GM19324 (cell line): ENCODE measurements at regions not wholly inside any gene's neighbourhood (a gene's known extent, or its start where the extent isn't known, plus 50 kb on each side); places are given as distances from the start of the nearest gene placed in this dataset.
"Not testable (repeated sequence)": the region's sequence is repeated elsewhere in the genome, so short reads cannot be mapped to it uniquely, and the experiment has no call there.

Source experiments
- ATAC-seq: cut with Tn5 transposase; IDR thresholded peaks from one replicate; pipeline ENCODE4 v1.9.1; 2021; ENCODE audit warnings: mild to moderate bottlenecking, moderate library complexity; ENCODE audit not compliant: unreplicated experiment, low FRiP score

DNA sequence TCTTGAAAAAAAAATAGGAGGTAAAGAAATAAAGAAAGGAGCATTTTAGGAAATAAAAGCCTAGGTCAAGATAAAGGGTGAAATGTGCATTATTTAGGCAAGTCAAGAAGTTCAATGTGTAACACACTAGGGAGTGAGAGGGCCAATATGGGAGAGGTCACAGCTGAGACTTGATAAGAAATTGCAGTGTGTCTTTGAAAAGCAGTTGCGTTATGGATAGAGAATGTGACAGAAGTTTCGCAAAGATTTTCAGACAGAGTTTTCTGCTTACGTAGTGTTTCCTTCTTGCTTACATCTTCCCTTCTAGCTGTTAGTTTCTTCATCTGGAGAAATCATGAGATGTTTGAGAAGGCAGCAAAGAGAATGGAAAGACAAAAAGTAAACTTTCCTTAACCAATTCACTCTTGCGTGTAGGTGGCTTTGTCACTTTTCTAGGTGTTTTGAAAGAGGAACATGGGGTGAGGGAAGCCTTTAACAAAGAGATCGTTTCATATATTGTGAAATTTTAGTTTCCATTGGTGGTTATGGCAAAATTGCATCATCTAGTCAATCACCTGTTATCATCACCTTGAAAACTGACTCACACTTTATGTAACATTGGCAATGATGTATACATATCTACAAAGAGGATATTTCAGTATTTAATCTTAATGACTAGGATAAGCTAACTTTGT lies 975.5 kb downstream of the OLFM4 start:
- ATAC-seq = no peak

GRCh38 chr13:54016542-54016941 lies 987.9 kb downstream of the OLFM4 start:
- ATAC-seq = no peak

GRCh38 chr13:54018485-54018884 lies 989.9 kb downstream of the OLFM4 start:
- no peak for ATAC-seq

GRCh38 chr13:54029226-54029625 lies 1000.6 kb downstream of the OLFM4 start:
- ATAC-seq = peak; percentile 90

GRCh38 chr13:54029720-54030119 lies 1001.1 kb downstream of the OLFM4 start:
- no peak for ATAC-seq

- ATAC-seq = no peak
These were observed 1004.8 kb downstream of the OLFM4 start for GRCh38 chr13:54033323-54033861.

DNA sequence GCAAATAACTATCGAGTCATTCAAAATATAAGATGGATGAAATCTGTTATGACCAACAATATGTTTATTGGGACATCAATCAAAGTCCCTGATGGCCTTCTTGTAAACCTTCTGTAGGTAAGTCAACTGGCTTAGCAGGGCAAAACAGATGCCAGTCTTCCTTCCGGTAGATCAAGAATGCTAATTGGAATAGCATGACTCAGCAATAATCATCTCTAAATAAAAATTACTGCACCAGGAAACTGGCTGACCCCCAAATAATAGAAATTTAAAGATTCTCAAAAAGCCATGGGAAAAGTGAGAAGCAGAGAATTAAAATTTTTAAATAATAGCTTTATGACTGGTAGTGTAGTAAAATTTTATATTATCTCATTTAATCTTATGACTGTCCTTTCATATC lies 1005.4 kb downstream of the OLFM4 start:
- ATAC-seq = no peak

DNA sequence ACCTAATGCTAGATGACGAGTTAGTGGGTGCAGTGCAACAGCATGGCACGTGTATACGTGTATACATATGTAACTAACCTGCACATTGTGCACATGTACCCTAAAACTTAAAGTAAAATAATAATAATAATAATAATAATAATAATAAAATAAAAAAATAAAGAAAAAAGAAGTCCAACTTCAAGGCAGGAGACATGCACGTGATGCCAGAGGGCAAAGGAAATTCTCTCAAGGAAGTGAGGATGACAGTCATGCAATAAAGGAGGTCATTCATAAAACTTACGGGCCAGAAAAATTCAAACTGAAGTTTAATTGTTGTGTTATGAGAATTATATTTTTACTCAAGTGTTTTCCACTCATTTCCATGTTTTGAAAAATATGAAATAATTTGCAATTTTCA lies 1028.8 kb downstream of the OLFM4 start:
- ATAC-seq = not testable (repeated sequence)

DNA sequence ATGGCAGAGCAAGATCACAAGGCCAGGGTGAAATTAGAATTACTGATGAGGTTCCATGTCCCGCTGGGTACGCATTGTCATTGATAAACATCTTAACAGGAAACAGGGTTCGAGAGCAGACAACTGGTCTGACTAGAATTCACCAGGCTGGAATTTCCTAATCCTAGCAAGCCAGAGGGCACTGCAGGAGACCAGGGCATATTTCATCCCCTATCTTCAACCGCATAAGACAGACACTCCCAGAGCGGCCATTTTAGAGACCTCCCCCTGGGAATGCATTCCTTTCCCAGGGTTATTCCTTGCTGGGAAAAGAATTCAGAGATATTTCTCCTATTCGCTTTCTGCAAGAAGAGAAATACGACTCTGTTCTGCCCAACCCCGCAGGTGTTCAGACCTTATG lies 1041.3 kb downstream of the OLFM4 start:
- not testable (repeated sequence) for ATAC-seq

DNA sequence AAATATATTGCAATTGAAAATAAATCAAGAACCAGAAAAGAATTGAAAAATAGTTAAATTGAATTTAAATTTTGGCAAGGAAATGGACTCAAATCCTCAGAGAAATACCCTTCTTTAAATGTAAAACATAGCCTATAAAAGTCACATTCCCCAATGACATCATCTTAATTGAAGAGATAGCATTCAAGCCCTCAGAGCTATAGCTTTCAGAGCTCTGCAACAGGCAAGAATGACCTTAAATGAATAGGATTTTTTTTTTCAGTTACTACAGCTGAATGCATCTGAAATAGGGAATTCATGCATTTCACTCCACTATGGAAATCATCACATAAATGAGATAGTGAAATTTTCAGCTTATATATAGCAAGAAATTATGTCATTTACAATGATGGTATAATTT lies 1049.0 kb downstream of the OLFM4 start:
- ATAC-seq = no peak

DNA sequence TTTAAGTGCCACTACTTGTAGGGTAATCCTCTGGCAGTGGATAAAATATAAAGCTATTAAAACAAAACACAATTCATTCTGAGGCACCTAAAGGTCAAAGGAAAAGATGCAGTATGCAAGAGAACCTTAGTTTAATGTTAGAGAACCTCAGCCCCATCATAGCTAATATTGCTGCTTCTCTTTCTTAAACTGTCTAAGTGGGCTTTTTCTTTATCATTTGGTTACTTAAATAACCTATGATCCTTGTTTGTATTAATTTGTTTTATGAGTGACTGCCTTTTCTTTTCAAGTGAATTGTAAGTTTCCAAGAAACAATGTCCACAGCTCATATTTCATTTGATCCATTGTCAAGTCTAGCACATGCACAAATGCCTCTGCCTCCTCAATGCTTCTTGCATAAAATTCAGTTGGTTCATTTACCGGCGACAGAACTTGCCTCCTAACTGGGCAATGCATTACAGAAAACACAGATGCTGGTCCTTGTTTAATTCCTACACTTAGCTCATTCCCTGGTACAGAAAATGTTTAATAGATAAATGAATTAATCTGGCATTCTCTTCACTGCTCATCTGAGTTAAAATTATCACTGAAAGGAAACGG lies 1049.8 kb downstream of the OLFM4 start:
- ATAC-seq = no peak

- ATAC-seq = not testable (repeated sequence)
These were observed 1053.7 kb downstream of the OLFM4 start for GRCh38 chr13:54082309-54082708.

DNA sequence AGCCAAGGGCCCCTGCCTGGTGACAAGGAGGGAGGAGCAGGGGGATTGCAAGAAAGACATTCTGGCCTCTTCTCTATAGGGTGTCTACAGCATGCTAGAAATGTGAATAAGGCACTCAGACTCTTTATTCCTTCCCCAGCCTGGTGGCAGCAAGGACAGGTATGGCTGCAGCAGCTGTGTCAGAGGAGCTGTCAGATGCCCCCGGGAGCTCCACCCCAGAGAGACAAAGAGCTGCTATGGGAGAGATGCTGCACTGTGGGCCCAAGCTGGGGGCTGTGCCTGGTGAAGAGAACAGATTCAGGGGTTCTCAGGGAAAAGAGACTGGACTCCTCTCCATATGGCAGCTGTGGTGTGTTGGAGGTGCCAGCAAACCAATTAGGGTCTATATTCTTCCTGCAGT lies 1063.3 kb downstream of the OLFM4 start:
- no peak for ATAC-seq

DNA sequence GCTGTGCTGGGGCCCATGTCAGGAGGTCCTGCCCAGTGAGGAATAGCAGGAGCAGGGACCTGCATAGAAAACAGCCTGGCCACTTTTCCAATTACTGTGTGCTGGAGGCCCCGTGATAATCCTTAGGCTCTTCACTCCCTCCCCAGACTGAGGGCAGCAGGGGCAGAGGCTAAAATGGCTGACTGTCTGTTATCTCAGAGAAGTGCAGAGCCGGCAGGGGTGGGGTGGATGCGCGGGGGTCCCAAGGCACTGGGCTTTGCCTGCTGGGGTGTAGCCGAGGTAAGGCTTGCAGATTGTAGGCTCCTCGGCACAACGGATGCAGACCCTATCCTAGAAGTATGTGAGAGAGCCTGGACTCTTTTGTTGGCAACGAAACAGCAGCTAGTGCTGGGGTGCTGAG lies 1064.1 kb downstream of the OLFM4 start:
- ATAC-seq = no peak

- no peak for ATAC-seq
These were observed 1082.0 kb downstream of the OLFM4 start for GRCh38 chr13:54110597-54110996.

GRCh38 chr13:54124700-54125099 lies 1096.1 kb downstream of the OLFM4 start:
- no peak for ATAC-seq

GRCh38 chr13:54130931-54131330 lies 1102.3 kb downstream of the OLFM4 start:
- not testable (repeated sequence) for ATAC-seq

GRCh38 chr13:54131433-54131832 lies 1102.8 kb downstream of the OLFM4 start:
- not testable (repeated sequence) for ATAC-seq

DNA sequence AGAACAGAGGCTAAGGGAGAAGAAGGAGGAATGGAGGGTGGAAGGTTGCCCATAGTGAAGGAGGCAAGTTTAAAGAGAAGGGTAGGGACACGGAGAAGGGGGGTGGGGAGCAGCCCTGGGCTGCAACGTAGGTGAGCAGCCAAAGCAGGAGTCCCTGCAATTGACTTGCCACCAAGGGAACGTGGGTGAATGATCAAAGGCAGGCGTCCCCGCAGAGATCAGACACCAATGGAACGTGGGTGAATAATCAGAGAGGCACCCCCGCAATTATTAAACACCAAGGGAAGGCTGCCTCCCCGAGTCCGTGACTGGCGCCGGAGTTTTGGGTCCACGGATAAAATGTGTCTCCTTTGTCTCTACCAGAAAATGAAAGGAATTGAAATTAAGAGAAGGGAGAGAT lies 1103.5 kb downstream of the OLFM4 start:
- ATAC-seq = not testable (repeated sequence)

- not testable (repeated sequence) for ATAC-seq
These were observed 1104.1 kb downstream of the OLFM4 start for GRCh38 chr13:54132720-54133119.

GRCh38 chr13:54133746-54134145 lies 1105.1 kb downstream of the OLFM4 start:
- ATAC-seq = no peak

DNA sequence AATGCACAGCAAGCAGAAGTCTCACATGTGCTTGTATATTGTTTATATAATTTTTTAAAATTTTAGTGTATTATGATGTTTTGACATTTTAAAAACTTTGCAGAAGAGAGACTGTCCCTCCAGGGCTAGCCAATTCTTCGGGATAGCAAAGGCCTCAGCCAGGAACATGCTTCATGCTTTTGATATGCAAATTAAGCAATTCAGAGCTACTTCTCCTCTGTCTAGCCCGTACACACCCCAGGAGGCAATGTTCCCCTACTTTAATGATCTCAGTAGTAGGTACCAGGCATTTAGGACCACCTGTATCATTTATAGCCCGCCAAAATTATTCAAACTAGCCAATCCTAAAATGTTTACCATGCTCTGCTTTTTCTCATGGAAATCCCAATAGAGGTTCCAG lies 1116.2 kb downstream of the OLFM4 start:
- ATAC-seq = no peak
